GM21723 (cell line): ENCODE measurements at regions not wholly inside any gene's neighbourhood (a gene's known extent, or its start where the extent isn't known, plus 50 kb on each side); places are given as distances from the start of the nearest gene placed in this dataset.

ENCODE experiments used
- ATAC-seq: cut with Tn5 transposase; IDR thresholded peaks from one replicate; pipeline ENCODE4 v1.9.1; 2021; ENCODE audit warnings: mild to moderate bottlenecking, moderate library complexity; ENCODE audit not compliant: unreplicated experiment

GRCh38 chrX:16222151-16222550 lies 54.9 kb downstream of the MAGEB17 start:
- ATAC-seq, result no peak

GRCh38 chrX:16223385-16223784 lies 56.1 kb downstream of the MAGEB17 start:
- no peak for ATAC-seq

DNA sequence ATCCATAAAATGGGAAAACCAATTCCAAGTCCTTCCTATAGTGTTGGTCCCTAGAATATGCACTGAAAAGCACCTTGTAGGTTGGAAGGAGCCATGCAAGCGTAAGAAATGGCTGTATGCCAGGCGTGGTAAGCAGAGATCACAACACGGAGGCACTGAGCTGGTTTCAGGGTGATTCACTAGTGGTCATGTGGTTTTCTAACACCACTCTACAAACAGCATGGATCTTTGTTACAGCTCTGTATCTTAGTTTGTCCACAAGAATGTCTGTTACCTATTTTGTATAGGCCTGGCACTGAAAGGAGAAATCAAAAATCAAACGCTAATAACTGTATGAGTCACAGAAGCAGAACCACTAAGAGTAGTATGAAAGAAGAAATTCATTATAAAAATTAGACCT lies 71.9 kb downstream of the MAGEB17 start:
- no peak for ATAC-seq

GRCh38 chrX:16240231-16240905 lies 73.1 kb downstream of the MAGEB17 start:
- ATAC-seq, result no peak

- no peak for ATAC-seq
These were observed 73.7 kb downstream of the MAGEB17 start for GRCh38 chrX:16240968-16241367.

- no peak for ATAC-seq
These were observed 83.0 kb downstream of the MAGEB17 start for GRCh38 chrX:16250296-16250695.

DNA sequence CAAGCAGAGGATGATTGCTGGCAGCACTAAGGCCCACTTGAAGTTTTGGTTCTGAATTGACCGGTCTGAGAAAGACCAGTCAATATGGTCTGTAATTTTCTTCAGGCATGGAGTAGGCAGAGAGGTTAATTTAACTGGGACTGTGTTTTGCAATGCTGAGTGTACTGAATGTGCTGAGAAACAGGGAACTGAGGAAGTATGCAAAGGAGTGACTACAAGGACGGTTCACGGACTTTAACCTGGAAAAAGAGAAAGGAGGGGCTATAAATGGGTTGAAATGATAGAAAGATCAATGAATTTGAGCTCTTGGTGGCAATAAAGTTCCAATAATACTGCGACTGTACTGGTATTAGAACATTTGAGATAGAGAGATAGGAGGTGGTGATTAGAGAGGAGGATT lies 84.5 kb downstream of the MAGEB17 start:
- no peak for ATAC-seq

DNA sequence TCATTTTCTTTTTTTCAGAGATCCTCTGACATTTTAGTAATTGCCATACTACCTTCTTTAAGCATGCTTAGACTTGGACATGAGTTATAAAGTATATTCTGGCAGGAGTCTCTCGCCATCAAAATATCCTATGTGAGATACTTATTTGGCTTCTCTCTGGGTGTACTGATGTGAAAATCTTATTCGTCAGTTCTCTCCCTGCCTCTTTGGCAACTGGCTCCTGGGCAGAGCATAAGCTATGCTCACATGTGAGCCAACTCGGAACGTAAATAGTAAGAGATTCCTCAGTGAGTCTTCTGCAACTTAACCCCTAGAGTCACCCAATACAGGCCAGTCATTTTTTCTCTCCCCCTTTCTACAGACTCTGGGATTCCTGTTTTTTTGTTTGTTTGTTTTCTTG lies 91.6 kb downstream of the MAGEB17 start:
- no peak for ATAC-seq

GRCh38 chrX:16267431-16267830 lies 100.2 kb downstream of the MAGEB17 start:
- ATAC-seq, result no peak

DNA sequence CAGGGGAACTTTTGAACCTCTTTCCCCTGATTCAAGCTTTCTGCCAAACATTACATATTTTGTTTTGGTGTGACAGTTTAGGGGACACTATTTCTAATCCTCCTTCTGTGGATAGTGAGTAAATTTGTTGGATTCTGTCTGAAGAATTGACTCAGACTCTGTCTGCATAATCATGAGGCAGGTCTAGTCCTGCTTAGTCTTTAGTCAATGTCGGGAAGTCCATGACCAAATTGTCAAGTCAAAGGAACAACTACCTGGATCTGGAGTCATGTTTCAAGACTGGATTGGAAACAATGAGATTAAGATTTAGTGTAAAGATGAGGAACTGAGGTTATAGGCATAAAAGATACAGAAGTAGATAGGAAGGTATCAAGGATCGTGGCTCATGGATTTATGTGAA lies 100.9 kb downstream of the MAGEB17 start:
- no peak for ATAC-seq

DNA sequence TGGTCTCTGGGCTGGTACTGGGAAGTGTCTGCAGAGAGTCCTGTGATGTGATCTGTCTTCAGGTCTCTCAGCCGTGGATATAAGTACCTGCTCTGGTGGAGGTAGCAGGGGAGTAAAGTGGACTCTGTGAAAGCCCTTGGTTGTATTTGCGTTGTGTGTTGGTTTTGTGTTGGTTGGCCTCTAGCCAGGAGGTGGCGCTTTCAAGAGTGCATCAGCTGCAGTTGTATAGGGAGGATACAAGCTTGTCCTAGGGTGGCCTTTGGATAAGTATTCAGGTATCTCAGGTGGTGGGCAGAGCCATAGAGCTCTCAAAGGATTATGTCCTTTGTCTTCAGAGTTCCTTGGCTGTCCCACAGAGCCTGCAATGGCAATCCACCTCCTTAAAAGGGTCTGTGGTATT lies 111.6 kb downstream of the MAGEB17 start:
- ATAC-seq, result no peak

- ATAC-seq, result no peak
These were observed 114.9 kb downstream of the MAGEB17 start for GRCh38 chrX:16282209-16282608.

- ATAC-seq, result no peak
These were observed 117.6 kb downstream of the MAGEB17 start for GRCh38 chrX:16284842-16285241.

DNA sequence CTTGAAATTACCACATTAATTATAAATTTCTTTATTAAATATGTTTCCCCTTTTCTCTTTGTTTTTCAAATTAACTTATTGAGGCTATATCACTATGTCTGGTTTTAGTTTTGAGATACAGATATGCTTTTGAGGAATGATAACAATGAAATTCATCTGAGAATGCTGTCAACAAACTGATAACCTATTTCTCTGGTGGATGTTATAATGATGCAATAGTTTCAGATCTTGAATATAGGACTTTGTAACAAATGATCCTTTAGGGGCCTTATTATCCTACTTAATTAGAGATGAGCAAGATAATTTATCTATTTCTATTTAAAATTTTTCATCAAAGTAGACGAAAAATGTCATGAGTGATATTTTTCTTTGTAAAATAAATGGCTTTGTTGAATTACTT lies 123.7 kb downstream of the MAGEB17 start:
- ATAC-seq, result no peak

- no peak for ATAC-seq
These were observed 133.6 kb downstream of the MAGEB17 start for GRCh38 chrX:16300831-16301230.

- no peak for ATAC-seq
These were observed 137.5 kb downstream of the MAGEB17 start for GRCh38 chrX:16304751-16305150.

GRCh38 chrX:16305187-16305586 lies 137.9 kb downstream of the MAGEB17 start:
- no peak for ATAC-seq

GRCh38 chrX:16307950-16308349 lies 140.7 kb downstream of the MAGEB17 start:
- no peak for ATAC-seq

GRCh38 chrX:16308773-16309172 lies 141.5 kb downstream of the MAGEB17 start:
- no peak for ATAC-seq

DNA sequence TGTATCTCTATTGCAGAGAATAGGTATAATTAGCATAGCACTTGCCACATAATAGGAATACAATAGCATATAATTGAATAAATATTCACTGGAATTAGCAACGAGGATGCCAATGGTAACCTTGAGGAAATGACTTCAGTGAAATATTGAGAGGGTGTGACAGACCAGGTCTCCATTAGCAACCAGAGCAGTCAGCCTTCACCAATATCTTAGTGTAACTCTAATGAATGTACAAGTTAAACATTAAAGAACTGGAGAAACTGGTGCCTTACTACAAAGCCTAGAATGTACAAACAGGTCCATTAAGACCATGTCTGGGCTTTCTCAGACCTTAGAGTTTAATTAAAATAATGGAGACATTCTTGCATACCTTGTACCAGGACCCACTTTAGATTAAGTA lies 143.0 kb downstream of the MAGEB17 start:
- ATAC-seq, result no peak

GRCh38 chrX:16311671-16312070 lies 144.4 kb downstream of the MAGEB17 start:
- ATAC-seq, result no peak

DNA sequence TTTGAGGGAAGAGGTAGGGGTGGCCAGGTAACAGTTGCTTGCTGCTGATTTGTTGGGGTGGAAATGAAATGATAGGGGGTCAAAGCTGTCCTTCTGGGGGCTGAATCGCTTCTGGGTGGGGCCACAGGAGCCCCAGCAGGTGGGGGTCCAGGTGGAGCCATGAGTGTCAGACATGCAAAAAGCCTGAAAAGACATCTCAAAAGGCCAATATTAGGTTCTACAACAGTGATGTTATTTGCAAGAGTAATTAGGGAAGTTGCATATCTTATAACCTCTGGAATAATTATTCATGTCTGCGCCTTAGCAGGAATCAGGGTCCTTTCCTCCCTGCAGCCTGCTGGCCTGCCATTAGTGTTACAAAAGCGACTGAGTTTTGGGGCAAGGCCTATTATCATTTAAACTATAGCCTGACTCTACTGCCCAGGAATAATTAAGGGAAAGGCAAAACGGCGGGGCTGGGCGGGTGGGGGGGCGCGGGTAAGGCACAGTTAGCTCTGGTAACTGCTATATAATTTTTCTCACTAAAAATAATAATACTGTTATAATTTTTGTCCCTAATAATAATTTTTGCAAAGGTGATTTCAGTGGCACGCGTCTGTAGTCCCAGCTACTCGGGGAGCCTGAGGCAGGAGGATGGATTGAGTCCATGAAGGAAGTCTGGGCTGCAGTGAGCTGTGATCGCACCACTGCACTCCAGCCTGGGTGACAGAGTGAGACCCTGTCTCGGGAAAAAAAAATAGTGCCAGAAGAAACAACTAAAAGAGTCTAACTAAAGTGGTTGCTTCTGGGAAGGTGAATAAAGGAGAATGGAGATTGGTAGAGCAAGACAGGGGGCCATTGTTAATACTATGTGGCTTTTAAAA lies 145.7 kb downstream of the MAGEB17 start:
- ATAC-seq, result no peak
